NCI-H146 (cell line): ENCODE measurements at regions not wholly inside any gene's neighbourhood (a gene's known extent, or its start where the extent isn't known, plus 50 kb on each side); places are given as distances from the start of the nearest gene placed in this dataset.
A peak's percentile ranks its signal among the peaks of the same experiment; 100 is the strongest.
"Not testable (repeated sequence)": the region's sequence is repeated elsewhere in the genome, so short reads cannot be mapped to it uniquely, and the experiment has no call there.

Experiments
- DNase-seq: peaks from one replicate; lab custom pipeline; 2025; lab: John Stamatoyannopoulos, UW

- no peak for DNase-seq
Observed at GRCh38 chr5:168093200-168093910, 198.1 kb upstream of the WWC1 start.

GRCh38 chr5:168096525-168096924 is 194.9 kb upstream of the WWC1 start:
- DNase-seq, result no peak

GRCh38 chr5:168097876-168098653 is 193.4 kb upstream of the WWC1 start:
- no peak for DNase-seq

GRCh38 chr5:168101352-168101751 is 190.1 kb upstream of the WWC1 start:
- no peak for DNase-seq

GRCh38 chr5:168103018-168103417 is 188.4 kb upstream of the WWC1 start:
- not testable (repeated sequence) for DNase-seq

GRCh38 chr5:168104350-168104749 is 187.1 kb upstream of the WWC1 start:
- no peak for DNase-seq

GRCh38 chr5:168104811-168105481 is 186.5 kb upstream of the WWC1 start:
- DNase-seq, result peak; percentile 38

- peak; percentile 26 for DNase-seq
Observed at GRCh38 chr5:168106008-168106761, 185.3 kb upstream of the WWC1 start.

GRCh38 chr5:168109441-168109840 is 182.0 kb upstream of the WWC1 start:
- DNase-seq, result no peak

- DNase-seq, result no peak
Observed at GRCh38 chr5:168110384-168110783, 181.1 kb upstream of the WWC1 start.

- DNase-seq, result no peak
Observed at GRCh38 chr5:168110870-168111832, 180.3 kb upstream of the WWC1 start.

GRCh38 chr5:168114444-168115017 is 176.9 kb upstream of the WWC1 start:
- DNase-seq, result peak; percentile 68

- DNase-seq, result no peak
Observed at GRCh38 chr5:168117469-168117868, 174.0 kb upstream of the WWC1 start.

- DNase-seq, result peak; percentile 88
Observed at GRCh38 chr5:168118042-168118668, 173.3 kb upstream of the WWC1 start.

- no peak for DNase-seq
Observed at GRCh38 chr5:168120401-168121137, 170.9 kb upstream of the WWC1 start.

- no peak for DNase-seq
Observed at GRCh38 chr5:168121138-168121494, 170.3 kb upstream of the WWC1 start.

GRCh38 chr5:168123631-168124528 is 167.6 kb upstream of the WWC1 start:
- no peak for DNase-seq

- no peak for DNase-seq
Observed at GRCh38 chr5:168125445-168126199, 165.8 kb upstream of the WWC1 start.
